ENCODE measurements at regions not wholly inside any gene's neighbourhood (a gene's known extent, or its start where the extent isn't known, plus 50 kb on each side); places are given as distances from the start of the nearest gene placed in this dataset.

- no peak for DNase-seq
These were observed 270.0 kb downstream of the TLE3 start for GRCh38 chr15:69827751-69828150.

GRCh38 chr15:69828181-69828828 lies 269.4 kb downstream of the TLE3 start:
- no peak for DNase-seq

- no peak for DNase-seq
These were observed 267.7 kb downstream of the TLE3 start for GRCh38 chr15:69829974-69830373.

GRCh38 chr15:69830430-69830829 lies 267.3 kb downstream of the TLE3 start:
- DNase-seq = no peak

GRCh38 chr15:69830876-69831275 lies 266.8 kb downstream of the TLE3 start:
- DNase-seq = no peak

GRCh38 chr15:69834267-69834666 lies 263.4 kb downstream of the TLE3 start:
- DNase-seq = no peak

- no peak for DNase-seq
These were observed 263.0 kb downstream of the TLE3 start for GRCh38 chr15:69834761-69835160.

GRCh38 chr15:69836048-69836447 lies 261.7 kb downstream of the TLE3 start:
- no peak for DNase-seq

- DNase-seq = no peak
These were observed 261.0 kb downstream of the TLE3 start for GRCh38 chr15:69836526-69837230.

- DNase-seq = no peak
These were observed 259.4 kb downstream of the TLE3 start for GRCh38 chr15:69838338-69838737.

GRCh38 chr15:69838994-69839393 lies 258.7 kb downstream of the TLE3 start:
- no peak for DNase-seq

- no peak for DNase-seq
These were observed 256.4 kb downstream of the TLE3 start for GRCh38 chr15:69841113-69841828.

GRCh38 chr15:69842851-69843250 lies 254.9 kb downstream of the TLE3 start:
- no peak for DNase-seq

GRCh38 chr15:69843276-69843899 lies 254.3 kb downstream of the TLE3 start:
- DNase-seq = no peak

- no peak for DNase-seq
These were observed 253.8 kb downstream of the TLE3 start for GRCh38 chr15:69843900-69844304.

GRCh38 chr15:69845159-69845558 lies 252.6 kb downstream of the TLE3 start:
- DNase-seq = no peak

- no peak for DNase-seq
These were observed 250.1 kb downstream of the TLE3 start for GRCh38 chr15:69847625-69848024.

- DNase-seq = no peak
These were observed 249.6 kb downstream of the TLE3 start for GRCh38 chr15:69848096-69848495.

- no peak for DNase-seq
These were observed 249.0 kb downstream of the TLE3 start for GRCh38 chr15:69848551-69849231.

GRCh38 chr15:69849232-69849610 lies 248.5 kb downstream of the TLE3 start:
- DNase-seq = no peak

GRCh38 chr15:69852482-69852881 lies 245.2 kb downstream of the TLE3 start:
- no peak for DNase-seq

- DNase-seq = no peak
These were observed 244.8 kb downstream of the TLE3 start for GRCh38 chr15:69852916-69853315.

- DNase-seq = no peak
These were observed 244.2 kb downstream of the TLE3 start for GRCh38 chr15:69853544-69853951.

Measured in CD4-positive, alpha-beta T cell treated with Interleukin-1 beta for 1 hour (primary cell).